GM23338 (cell line): ENCODE measurements at regions not wholly inside any gene's neighbourhood (a gene's known extent, or its start where the extent isn't known, plus 50 kb on each side); places are given as distances from the start of the nearest gene placed in this dataset.

Experiments used
- EZH2 ChIP-seq: fragments of 200-600 bp; sonication (generic); IDR thresholded peaks from one replicate; pipeline ENCODE4 v1.8.0; 2017; ENCODE audit warnings: antibody characterized with exemption, mild to moderate bottlenecking, low read depth; ENCODE audit not compliant: unreplicated experiment
- EZH2phosphoT487 ChIP-seq: fragments of 200-600 bp; sonication (generic); IDR thresholded peaks from one replicate; pipeline ENCODE4 v1.8.1; 2018; ENCODE audit warnings: antibody characterized with exemption; ENCODE audit not compliant: unreplicated experiment
- NANOG ChIP-seq: IDR thresholded peaks from 2 replicates; pipeline ENCODE4 v1.6.1; 2016; ENCODE audit warnings: antibody characterized with exemption, borderline replicate concordance
- POLR2AphosphoS5 ChIP-seq: IDR thresholded peaks from 2 replicates; pipeline ENCODE4 v1.6.1; 2016; ENCODE audit warnings: antibody characterized with exemption, low read depth
- STAT1 ChIP-seq: IDR thresholded peaks from one replicate; pipeline ENCODE4 v1.6.1; 2016; ENCODE audit warnings: antibody characterized with exemption; ENCODE audit not compliant: unreplicated experiment
- TF ChIP-seq, protein P1 (sequence below), 2 experiments: fragments of 200-600 bp in 1 of 2; sonication (generic) in 1 of 2; conservative IDR thresholded peaks; 2 replicates each; pipeline versions ENCODE4 v1.5.1 to v1.6.1; 2016 to 2017; ENCODE audit warnings: antibody characterized with exemption in 2 of 2, low read depth in 2 of 2, mild to moderate bottlenecking in 2 of 2, moderate library complexity in 1 of 2
- TF ChIP-seq, protein P2 (sequence below): IDR thresholded peaks from one replicate; pipeline ENCODE4 v1.6.1; 2018; ENCODE audit warnings: antibody characterized with exemption; ENCODE audit not compliant: unreplicated experiment
- TF ChIP-seq, protein P3 (sequence below): IDR thresholded peaks from 2 replicates; pipeline ENCODE4 v1.6.1; 2016; ENCODE audit warnings: antibody characterized with exemption

DNA sequence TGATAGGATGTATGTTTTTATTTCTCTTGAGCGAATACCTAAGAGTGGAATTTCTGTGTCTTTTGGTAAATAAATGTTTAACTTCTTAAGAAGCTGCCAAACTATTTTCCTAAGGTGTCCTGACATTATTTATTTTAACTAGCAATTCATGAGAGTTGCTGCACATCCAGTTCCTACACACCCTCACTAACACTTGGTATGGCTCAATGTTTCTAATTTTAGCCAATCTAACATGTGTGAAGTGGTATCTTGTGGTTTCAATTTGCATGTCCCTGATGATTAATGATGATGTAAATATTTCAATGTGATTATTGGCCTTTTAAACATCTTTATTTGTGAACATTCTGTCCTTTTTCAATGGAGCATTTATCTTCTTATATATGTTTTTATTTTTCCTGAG is 2095.5 kb upstream of the C9orf72 start:
- TF ChIP-seq, protein P1, sequence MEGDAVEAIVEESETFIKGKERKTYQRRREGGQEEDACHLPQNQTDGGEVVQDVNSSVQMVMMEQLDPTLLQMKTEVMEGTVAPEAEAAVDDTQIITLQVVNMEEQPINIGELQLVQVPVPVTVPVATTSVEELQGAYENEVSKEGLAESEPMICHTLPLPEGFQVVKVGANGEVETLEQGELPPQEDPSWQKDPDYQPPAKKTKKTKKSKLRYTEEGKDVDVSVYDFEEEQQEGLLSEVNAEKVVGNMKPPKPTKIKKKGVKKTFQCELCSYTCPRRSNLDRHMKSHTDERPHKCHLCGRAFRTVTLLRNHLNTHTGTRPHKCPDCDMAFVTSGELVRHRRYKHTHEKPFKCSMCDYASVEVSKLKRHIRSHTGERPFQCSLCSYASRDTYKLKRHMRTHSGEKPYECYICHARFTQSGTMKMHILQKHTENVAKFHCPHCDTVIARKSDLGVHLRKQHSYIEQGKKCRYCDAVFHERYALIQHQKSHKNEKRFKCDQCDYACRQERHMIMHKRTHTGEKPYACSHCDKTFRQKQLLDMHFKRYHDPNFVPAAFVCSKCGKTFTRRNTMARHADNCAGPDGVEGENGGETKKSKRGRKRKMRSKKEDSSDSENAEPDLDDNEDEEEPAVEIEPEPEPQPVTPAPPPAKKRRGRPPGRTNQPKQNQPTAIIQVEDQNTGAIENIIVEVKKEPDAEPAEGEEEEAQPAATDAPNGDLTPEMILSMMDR (conservative IDR thresholded peaks at IDR 0.05; ENCODE audit: low read depth in 2 of 2): no peak
- TF ChIP-seq EZH2 (no peak), EZH2phosphoT487 (no peak), POLR2AphosphoS5 (no peak), STAT1 (no peak), NANOG (no peak)
- TF ChIP-seq, protein P2, sequence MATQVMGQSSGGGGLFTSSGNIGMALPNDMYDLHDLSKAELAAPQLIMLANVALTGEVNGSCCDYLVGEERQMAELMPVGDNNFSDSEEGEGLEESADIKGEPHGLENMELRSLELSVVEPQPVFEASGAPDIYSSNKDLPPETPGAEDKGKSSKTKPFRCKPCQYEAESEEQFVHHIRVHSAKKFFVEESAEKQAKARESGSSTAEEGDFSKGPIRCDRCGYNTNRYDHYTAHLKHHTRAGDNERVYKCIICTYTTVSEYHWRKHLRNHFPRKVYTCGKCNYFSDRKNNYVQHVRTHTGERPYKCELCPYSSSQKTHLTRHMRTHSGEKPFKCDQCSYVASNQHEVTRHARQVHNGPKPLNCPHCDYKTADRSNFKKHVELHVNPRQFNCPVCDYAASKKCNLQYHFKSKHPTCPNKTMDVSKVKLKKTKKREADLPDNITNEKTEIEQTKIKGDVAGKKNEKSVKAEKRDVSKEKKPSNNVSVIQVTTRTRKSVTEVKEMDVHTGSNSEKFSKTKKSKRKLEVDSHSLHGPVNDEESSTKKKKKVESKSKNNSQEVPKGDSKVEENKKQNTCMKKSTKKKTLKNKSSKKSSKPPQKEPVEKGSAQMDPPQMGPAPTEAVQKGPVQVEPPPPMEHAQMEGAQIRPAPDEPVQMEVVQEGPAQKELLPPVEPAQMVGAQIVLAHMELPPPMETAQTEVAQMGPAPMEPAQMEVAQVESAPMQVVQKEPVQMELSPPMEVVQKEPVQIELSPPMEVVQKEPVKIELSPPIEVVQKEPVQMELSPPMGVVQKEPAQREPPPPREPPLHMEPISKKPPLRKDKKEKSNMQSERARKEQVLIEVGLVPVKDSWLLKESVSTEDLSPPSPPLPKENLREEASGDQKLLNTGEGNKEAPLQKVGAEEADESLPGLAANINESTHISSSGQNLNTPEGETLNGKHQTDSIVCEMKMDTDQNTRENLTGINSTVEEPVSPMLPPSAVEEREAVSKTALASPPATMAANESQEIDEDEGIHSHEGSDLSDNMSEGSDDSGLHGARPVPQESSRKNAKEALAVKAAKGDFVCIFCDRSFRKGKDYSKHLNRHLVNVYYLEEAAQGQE: no peak
- TF ChIP-seq, protein P3, sequence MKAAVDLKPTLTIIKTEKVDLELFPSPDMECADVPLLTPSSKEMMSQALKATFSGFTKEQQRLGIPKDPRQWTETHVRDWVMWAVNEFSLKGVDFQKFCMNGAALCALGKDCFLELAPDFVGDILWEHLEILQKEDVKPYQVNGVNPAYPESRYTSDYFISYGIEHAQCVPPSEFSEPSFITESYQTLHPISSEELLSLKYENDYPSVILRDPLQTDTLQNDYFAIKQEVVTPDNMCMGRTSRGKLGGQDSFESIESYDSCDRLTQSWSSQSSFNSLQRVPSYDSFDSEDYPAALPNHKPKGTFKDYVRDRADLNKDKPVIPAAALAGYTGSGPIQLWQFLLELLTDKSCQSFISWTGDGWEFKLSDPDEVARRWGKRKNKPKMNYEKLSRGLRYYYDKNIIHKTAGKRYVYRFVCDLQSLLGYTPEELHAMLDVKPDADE: no peak
